ENCODE measurements at regions not wholly inside any gene's neighbourhood (a gene's known extent, or its start where the extent isn't known, plus 50 kb on each side); places are given as distances from the start of the nearest gene placed in this dataset.

GRCh38 chr17:13209081-13209480, 191.3 kb upstream of the ELAC2 start:
- TF ChIP-seq EZH2phosphoT487 (IDR thresholded peaks at IDR 0.05; ENCODE audit: borderline replicate concordance) (no peak), CTCF (conservative IDR thresholded peaks at IDR 0.05; ENCODE audit: low read length) (no peak)
- Histone ChIP-seq H3K27me3 (ENCODE audit: insufficient read depth, low read length, poor library complexity, severe bottlenecking) (no peaks in the 10 kb centered on the region), H3K4me1 (ENCODE audit: insufficient read depth, low read length, poor library complexity, severe bottlenecking) (no peaks in the 10 kb centered on the region), H3K9me3 (ENCODE audit: insufficient read depth, low read depth, low read length) (no peaks in the 10 kb centered on the region), H4K20me1 (ENCODE audit: insufficient read depth, low read length, poor library complexity, severe bottlenecking) (no peaks in the 10 kb centered on the region), H3K79me2 (ENCODE audit: insufficient read depth, low read length) (no peaks in the 10 kb centered on the region), H3F3A (ENCODE audit: low read depth) (no peaks in the 10 kb centered on the region), H3K4me2 (ENCODE audit: low read depth, low read length, poor library complexity, severe bottlenecking) (no peak overlapping the region), H3K4me3 (ENCODE audit: low read length, poor library complexity, severe bottlenecking) (no peak overlapping the region), H3K36me3 (ENCODE audit: insufficient read depth, low read length) (no peaks in the 10 kb centered on the region), H2AFZ (ENCODE audit: low read length) (no peak overlapping the region), H3K9me2 (replicated peaks; ENCODE audit: low read depth, low read length) (no peaks in the 10 kb centered on the region), H3K9ac (ENCODE audit: low read depth, low read length, poor library complexity, severe bottlenecking) (no peak overlapping the region)

GRCh38 chr17:13204607-13205237, 186.9 kb upstream of the ELAC2 start:
- Histone ChIP-seq H3K4me1 (ENCODE audit: insufficient read depth, low read length, poor library complexity, severe bottlenecking) (no peaks in the 10 kb centered on the region), H4K20me1 (ENCODE audit: insufficient read depth, low read length, poor library complexity, severe bottlenecking) (no peaks in the 10 kb centered on the region), H3K36me3 (ENCODE audit: insufficient read depth, low read length) (no peaks in the 10 kb centered on the region), H3K79me2 (ENCODE audit: insufficient read depth, low read length) (no peaks in the 10 kb centered on the region), H3K4me3 (ENCODE audit: low read length, poor library complexity, severe bottlenecking) (no peak overlapping the region), H3K9me2 (replicated peaks; ENCODE audit: low read depth, low read length) (no peaks in the 10 kb centered on the region), H3K9ac (ENCODE audit: low read depth, low read length, poor library complexity, severe bottlenecking) (no peak overlapping the region), H3F3A (ENCODE audit: low read depth) (no peaks in the 10 kb centered on the region), H3K4me2 (ENCODE audit: low read depth, low read length, poor library complexity, severe bottlenecking) (no peak overlapping the region), H2AFZ (ENCODE audit: low read length) (no peak overlapping the region), H3K27me3 (ENCODE audit: insufficient read depth, low read length, poor library complexity, severe bottlenecking) (no peaks in the 10 kb centered on the region), H3K9me3 (ENCODE audit: insufficient read depth, low read depth, low read length) (no peaks in the 10 kb centered on the region)
- TF ChIP-seq CTCF (conservative IDR thresholded peaks at IDR 0.05; ENCODE audit: low read length) (no peak), EZH2phosphoT487 (IDR thresholded peaks at IDR 0.05; ENCODE audit: borderline replicate concordance) (no peak)

GRCh38 chr17:13202835-13203234, 185.0 kb upstream of the ELAC2 start:
- no peaks in the 10 kb centered on the region for H3K27me3 ChIP-seq (ENCODE audit: insufficient read depth, low read length, poor library complexity, severe bottlenecking)
- H3K36me3 ChIP-seq (ENCODE audit: insufficient read depth, low read length): no peaks in the 10 kb centered on the region
- H3K9ac ChIP-seq (ENCODE audit: low read depth, low read length, poor library complexity, severe bottlenecking): no peak overlapping the region
- no peaks in the 10 kb centered on the region for H3K79me2 ChIP-seq (ENCODE audit: insufficient read depth, low read length)
- H3K9me3 ChIP-seq (ENCODE audit: insufficient read depth, low read depth, low read length): no peaks in the 10 kb centered on the region
- H3F3A ChIP-seq (ENCODE audit: low read depth): no peaks in the 10 kb centered on the region
- H2AFZ ChIP-seq (ENCODE audit: low read length): no peak overlapping the region
- TF ChIP-seq EZH2phosphoT487 (IDR thresholded peaks at IDR 0.05; ENCODE audit: borderline replicate concordance): no peak
- no peak for TF ChIP-seq CTCF (conservative IDR thresholded peaks at IDR 0.05; ENCODE audit: low read length)
- no peak overlapping the region for H3K4me2 ChIP-seq (ENCODE audit: low read depth, low read length, poor library complexity, severe bottlenecking)
- H3K4me3 ChIP-seq (ENCODE audit: low read length, poor library complexity, severe bottlenecking): no peak overlapping the region
- H3K9me2 ChIP-seq (replicated peaks; ENCODE audit: low read depth, low read length): no peaks in the 10 kb centered on the region
- H3K4me1 ChIP-seq (ENCODE audit: insufficient read depth, low read length, poor library complexity, severe bottlenecking): no peaks in the 10 kb centered on the region
- no peaks in the 10 kb centered on the region for H4K20me1 ChIP-seq (ENCODE audit: insufficient read depth, low read length, poor library complexity, severe bottlenecking)
